GM18870 (cell line): ENCODE measurements at regions not wholly inside any gene's neighbourhood (a gene's known extent, or its start where the extent isn't known, plus 50 kb on each side); places are given as distances from the start of the nearest gene placed in this dataset.

Experiments used
- ATAC-seq: cut with Tn5 transposase; IDR thresholded peaks from one replicate; pipeline ENCODE4 v1.9.1; 2021; ENCODE audit warnings: moderate library complexity; ENCODE audit not compliant: unreplicated experiment

- ATAC-seq = no peak
Measured at GRCh38 chr5:61596265-61596664, 264.2 kb downstream of the ZSWIM6 start.

- ATAC-seq = no peak
Measured at GRCh38 chr5:61597684-61598083, 265.6 kb downstream of the ZSWIM6 start.

- no peak for ATAC-seq
Measured at GRCh38 chr5:61598126-61598525, 266.1 kb downstream of the ZSWIM6 start.

- no peak for ATAC-seq
Measured at GRCh38 chr5:61599370-61600122, 267.5 kb downstream of the ZSWIM6 start.

GRCh38 chr5:61600123-61600444, 268.0 kb downstream of the ZSWIM6 start:
- ATAC-seq = no peak

GRCh38 chr5:61600945-61601511, 269.0 kb downstream of the ZSWIM6 start:
- no peak for ATAC-seq

- ATAC-seq = no peak
Measured at GRCh38 chr5:61603211-61603908, 271.3 kb downstream of the ZSWIM6 start.

GRCh38 chr5:61604076-61605025, 272.3 kb downstream of the ZSWIM6 start:
- no peak for ATAC-seq

- no peak for ATAC-seq
Measured at GRCh38 chr5:61609840-61610677, 278.0 kb downstream of the ZSWIM6 start.

- ATAC-seq = no peak
Measured at GRCh38 chr5:61610678-61611024, 278.6 kb downstream of the ZSWIM6 start.

GRCh38 chr5:61612431-61612830, 280.4 kb downstream of the ZSWIM6 start:
- ATAC-seq = no peak

GRCh38 chr5:61613679-61614078, 281.6 kb downstream of the ZSWIM6 start:
- ATAC-seq = no peak

- no peak for ATAC-seq
Measured at GRCh38 chr5:61614606-61615005, 282.5 kb downstream of the ZSWIM6 start.

GRCh38 chr5:61617039-61617438, 285.0 kb downstream of the ZSWIM6 start:
- no peak for ATAC-seq

- no peak for ATAC-seq
Measured at GRCh38 chr5:61617995-61618525, 286.0 kb downstream of the ZSWIM6 start.

- ATAC-seq = no peak
Measured at GRCh38 chr5:61618577-61618976, 286.5 kb downstream of the ZSWIM6 start.

- no peak for ATAC-seq
Measured at GRCh38 chr5:61619289-61619688, 287.2 kb downstream of the ZSWIM6 start.

GRCh38 chr5:61619777-61620518, 287.9 kb downstream of the ZSWIM6 start:
- ATAC-seq = no peak

GRCh38 chr5:61620699-61621182, 288.7 kb downstream of the ZSWIM6 start:
- no peak for ATAC-seq
